Fibroblast of pulmonary artery (primary cell): ENCODE measurements at regions not wholly inside any gene's neighbourhood (a gene's known extent, or its start where the extent isn't known, plus 50 kb on each side); places are given as distances from the start of the nearest gene placed in this dataset.
"Not testable (repeated sequence)": the region's sequence is repeated elsewhere in the genome, so short reads cannot be mapped to it uniquely, and the experiment has no call there.

Experiments used
- DNase-seq: peaks from one replicate; pipeline ENCODE4 v3.0.0-alpha.2; 2010; ENCODE audit warnings: low read depth
- H3K4me3 ChIP-seq: replicated peaks from 2 replicates; pipeline ENCODE4 v1.5.1; 2011; ENCODE audit warnings: low read depth, mild to moderate bottlenecking, control low read depth, low read length, moderate library complexity
- TF ChIP-seq, protein P1 (sequence below): IDR thresholded peaks from 2 replicates; pipeline ENCODE4 v1.5.1; 2011; ENCODE audit warnings: mild to moderate bottlenecking, control low read depth, low read length, inconsistent platforms; ENCODE audit errors: missing control alignments

DNA sequence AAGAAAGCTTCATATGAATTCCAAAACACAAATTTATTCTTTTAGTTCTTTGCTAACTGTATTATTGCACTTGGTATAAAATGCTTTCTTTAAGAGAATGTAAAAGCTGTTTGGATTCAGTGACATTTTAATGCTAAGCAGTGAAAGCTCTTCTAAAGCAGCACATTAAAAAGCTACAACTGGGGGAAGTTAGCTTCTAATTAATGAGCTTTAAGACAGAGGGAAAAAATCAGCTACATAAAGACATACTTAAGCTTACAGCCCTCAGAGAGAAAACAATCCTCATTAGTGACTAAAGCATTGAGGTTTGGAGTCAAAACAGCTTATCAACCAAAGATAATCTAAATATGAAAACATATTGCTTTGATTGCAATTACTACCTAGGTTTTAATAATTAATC is 1222.2 kb upstream of the SPRY2 start:
- TF ChIP-seq, protein P1, sequence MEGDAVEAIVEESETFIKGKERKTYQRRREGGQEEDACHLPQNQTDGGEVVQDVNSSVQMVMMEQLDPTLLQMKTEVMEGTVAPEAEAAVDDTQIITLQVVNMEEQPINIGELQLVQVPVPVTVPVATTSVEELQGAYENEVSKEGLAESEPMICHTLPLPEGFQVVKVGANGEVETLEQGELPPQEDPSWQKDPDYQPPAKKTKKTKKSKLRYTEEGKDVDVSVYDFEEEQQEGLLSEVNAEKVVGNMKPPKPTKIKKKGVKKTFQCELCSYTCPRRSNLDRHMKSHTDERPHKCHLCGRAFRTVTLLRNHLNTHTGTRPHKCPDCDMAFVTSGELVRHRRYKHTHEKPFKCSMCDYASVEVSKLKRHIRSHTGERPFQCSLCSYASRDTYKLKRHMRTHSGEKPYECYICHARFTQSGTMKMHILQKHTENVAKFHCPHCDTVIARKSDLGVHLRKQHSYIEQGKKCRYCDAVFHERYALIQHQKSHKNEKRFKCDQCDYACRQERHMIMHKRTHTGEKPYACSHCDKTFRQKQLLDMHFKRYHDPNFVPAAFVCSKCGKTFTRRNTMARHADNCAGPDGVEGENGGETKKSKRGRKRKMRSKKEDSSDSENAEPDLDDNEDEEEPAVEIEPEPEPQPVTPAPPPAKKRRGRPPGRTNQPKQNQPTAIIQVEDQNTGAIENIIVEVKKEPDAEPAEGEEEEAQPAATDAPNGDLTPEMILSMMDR: no peak
- no peak overlapping the region for H3K4me3 ChIP-seq
- no peak for DNase-seq

DNA sequence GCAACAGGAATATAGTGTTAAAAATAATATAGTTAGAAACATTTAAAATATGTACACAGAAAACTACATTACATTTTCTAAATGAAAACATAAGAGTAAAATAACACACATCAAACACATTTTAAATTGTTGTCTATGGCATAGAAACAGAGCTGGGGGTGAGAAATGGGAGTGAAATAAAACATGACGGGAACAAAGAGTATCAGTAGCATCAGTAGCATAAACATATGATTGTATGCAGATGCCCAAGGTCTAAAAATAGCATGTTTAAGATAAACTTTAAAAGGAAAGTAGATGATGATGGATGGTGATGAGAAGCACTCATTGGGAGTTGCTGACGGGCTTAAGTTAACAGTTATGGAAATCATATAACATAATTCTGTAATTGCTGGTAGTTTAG is 1221.7 kb upstream of the SPRY2 start:
- H3K4me3 ChIP-seq: no peak overlapping the region
- TF ChIP-seq, protein P1: no peak
- no peak for DNase-seq

DNA sequence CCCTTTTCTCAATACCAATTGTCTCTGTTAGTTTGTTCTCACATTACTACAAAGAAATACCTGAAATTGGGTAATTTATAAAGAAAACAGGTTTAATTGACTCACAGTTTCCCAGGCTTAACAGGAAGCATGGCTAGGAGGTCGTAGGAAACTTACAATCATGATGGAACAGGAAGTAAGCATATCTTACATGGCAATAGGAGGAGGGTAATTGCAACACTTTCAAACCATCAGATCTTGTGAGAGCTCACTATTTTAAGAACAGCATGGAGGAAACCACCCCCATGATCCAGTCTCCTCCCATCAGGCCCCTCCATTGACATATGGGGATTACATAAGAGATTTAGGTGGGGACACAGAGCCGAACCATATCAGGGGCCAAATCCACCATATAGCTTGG is 1210.1 kb upstream of the SPRY2 start:
- no peak overlapping the region for H3K4me3 ChIP-seq
- DNase-seq: no peak
- TF ChIP-seq, protein P1: no peak

DNA sequence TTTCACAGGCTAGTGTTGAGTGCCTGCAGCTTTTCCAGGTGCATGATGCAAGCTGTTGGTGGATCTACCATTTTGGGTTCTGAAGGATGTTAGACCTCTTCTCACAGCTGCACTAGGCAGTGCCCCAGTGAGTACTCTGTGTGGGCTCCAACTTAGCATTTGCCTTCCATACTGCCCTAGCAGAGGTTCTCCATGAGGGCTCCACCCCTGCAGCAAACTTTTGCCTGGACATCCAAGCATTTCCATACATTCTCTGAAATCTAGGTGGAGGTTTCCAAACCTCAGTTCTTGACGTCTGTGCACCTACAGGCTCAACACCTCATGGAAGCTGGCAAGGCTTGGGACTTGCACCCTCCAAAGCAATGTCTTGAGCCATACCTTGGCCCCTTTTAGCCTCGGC is 1205.4 kb upstream of the SPRY2 start:
- not testable (repeated sequence) for DNase-seq, H3K4me3 ChIP-seq

DNA sequence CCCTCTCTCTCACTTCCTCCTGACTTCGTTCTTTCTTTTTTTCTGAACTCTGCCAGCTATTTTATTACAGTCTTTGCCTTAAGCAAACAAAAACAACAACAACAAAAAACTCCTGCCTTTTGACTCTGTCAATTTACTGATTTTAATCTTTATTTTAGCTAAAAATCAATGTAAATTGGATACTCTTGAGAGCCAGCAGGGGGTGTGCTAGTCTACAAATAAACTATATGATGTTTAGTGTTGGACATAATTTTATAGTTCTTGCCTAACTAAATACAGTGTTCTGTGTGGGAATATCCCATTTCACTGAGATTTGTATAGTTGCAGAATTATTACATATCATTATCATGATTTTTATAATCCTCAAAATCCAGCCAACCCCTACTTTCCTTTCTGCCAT is 1199.9 kb upstream of the SPRY2 start:
- H3K4me3 ChIP-seq: no peak overlapping the region
- no peak for DNase-seq
- TF ChIP-seq, protein P1: no peak

DNA sequence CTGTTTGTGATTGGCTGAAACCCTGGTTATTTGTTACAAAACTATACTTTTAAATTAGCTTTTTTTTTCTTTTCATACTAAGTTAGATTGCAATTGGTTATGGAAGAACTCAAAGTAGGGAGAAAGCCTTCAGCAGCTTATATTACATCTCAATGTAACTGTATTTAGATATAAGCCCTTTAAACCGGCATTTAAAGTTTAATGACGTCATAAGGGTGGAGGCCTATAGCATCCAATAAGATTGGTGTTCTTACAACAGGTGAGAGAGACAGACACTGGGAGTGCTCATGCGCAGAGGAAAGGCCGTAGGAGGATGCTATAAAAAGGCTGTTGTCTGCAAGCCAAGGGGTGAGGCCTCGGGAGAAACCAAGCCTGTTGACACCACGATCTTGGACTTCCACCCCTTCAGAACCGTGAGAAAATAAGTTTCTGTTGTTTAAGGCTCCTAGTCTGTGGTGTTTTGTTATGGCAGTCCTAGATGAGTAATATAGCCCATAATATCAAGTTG is 1198.8 kb upstream of the SPRY2 start:
- no peak overlapping the region for H3K4me3 ChIP-seq
- TF ChIP-seq, protein P1: no peak
- DNase-seq: no peak

DNA sequence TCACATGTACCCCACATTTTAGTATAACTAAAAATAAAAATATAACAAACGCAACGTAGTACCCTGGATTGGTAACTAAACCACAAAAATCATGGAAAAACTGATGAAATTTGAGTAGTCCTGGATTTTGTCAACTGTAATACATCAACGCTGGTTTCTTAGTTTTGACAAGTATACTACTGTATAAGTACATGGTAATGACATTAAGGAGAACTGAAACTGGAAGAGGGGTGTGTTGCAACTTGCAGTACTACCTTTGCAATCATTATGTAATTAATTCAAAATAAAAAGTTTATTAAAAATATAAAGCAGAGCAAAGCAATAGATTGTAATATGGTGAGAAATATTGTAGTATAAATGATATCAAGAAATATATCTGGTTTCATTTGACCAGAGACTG is 1158.0 kb upstream of the SPRY2 start:
- no peak overlapping the region for H3K4me3 ChIP-seq
- TF ChIP-seq, protein P1: no peak
- no peak for DNase-seq

DNA sequence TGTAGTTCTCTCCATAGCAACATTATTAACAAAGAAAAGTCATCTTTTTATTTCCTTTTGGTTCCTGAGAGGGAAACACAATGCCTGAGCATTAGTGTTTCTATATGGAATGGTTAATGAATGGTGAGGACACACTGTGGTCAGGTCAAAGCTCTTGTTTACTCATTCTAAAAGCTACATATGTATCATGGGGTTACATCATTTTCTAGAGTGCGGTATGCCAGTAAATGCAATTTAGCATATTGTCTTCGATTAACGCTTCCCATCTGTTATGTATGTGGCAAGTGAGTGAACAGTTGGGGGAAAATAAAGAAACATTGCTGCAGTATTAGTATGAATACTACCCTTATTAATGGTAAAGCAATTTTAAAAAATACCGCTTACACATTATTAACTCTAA is 1152.2 kb upstream of the SPRY2 start:
- no peak overlapping the region for H3K4me3 ChIP-seq
- TF ChIP-seq, protein P1: no peak
- no peak for DNase-seq
